ENCODE measurements at regions not wholly inside any gene's neighbourhood (a gene's known extent, or its start where the extent isn't known, plus 50 kb on each side); places are given as distances from the start of the nearest gene placed in this dataset.

DNA sequence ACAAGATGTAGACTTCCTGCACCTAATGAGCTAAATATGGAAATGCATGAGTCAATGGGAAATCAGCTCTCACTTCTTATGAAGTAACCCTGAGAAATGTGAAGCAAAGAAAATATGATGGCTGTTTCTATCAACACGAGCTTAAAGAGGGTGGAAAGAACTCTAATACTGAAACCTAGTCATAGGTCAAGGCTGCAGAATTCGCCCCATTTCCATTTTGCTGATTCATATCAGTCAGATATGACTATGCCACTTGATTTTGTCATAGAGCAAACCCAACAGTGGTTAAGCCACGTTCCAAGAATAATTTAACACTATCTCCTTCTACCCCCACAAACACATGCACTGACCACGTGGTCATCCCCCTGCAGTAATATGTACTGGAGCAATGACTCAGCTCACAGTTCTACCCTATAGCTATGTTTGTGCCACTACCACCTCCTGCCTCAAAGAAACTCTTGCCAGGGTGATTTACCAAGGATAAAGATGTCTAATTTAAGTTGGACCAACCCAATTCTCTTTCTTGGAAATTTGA lies 157.5 kb downstream of the TMTC3 start (continued):
- peak; percentile 99 for TF ChIP-seq JUNB (IDR thresholded peaks at IDR 0.05)
- TF ChIP-seq, protein P1, sequence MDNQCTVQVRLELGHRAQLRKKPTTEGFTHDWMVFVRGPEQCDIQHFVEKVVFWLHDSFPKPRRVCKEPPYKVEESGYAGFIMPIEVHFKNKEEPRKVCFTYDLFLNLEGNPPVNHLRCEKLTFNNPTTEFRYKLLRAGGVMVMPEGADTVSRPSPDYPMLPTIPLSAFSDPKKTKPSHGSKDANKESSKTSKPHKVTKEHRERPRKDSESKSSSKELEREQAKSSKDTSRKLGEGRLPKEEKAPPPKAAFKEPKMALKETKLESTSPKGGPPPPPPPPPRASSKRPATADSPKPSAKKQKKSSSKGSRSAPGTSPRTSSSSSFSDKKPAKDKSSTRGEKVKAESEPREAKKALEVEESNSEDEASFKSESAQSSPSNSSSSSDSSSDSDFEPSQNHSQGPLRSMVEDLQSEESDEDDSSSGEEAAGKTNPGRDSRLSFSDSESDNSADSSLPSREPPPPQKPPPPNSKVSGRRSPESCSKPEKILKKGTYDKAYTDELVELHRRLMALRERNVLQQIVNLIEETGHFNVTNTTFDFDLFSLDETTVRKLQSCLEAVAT (IDR thresholded peaks at IDR 0.05): peak; percentile 79; the same call in 1 of the 2 replicates
- no peak for TF ChIP-seq ZNF384 (IDR thresholded peaks at IDR 0.05; ENCODE audit: borderline replicate concordance, low read depth, low read length)
- no peak for TF ChIP-seq ZSCAN29 (IDR thresholded peaks at IDR 0.05)
- peak; percentile 94 for TF ChIP-seq NR2F1 (conservative IDR thresholded peaks at IDR 0.05)
- TF ChIP-seq, protein P2, sequence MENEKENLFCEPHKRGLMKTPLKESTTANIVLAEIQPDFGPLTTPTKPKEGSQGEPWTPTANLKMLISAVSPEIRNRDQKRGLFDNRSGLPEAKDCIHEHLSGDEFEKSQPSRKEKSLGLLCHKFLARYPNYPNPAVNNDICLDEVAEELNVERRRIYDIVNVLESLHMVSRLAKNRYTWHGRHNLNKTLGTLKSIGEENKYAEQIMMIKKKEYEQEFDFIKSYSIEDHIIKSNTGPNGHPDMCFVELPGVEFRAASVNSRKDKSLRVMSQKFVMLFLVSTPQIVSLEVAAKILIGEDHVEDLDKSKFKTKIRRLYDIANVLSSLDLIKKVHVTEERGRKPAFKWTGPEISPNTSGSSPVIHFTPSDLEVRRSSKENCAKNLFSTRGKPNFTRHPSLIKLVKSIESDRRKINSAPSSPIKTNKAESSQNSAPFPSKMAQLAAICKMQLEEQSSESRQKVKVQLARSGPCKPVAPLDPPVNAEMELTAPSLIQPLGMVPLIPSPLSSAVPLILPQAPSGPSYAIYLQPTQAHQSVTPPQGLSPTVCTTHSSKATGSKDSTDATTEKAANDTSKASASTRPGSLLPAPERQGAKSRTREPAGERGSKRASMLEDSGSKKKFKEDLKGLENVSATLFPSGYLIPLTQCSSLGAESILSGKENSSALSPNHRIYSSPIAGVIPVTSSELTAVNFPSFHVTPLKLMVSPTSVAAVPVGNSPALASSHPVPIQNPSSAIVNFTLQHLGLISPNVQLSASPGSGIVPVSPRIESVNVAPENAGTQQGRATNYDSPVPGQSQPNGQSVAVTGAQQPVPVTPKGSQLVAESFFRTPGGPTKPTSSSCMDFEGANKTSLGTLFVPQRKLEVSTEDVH (IDR thresholded peaks at IDR 0.05; ENCODE audit: low read depth, partially characterized antibody): no peak
- TF ChIP-seq MEF2B (IDR thresholded peaks at IDR 0.05; ENCODE audit: partially characterized antibody, poor library complexity, severe bottlenecking): peak; percentile 92
- no peak; the same call in 1 of the 2 replicates for TF ChIP-seq RAD21 (IDR thresholded peaks at IDR 0.05; ENCODE audit: insufficient read depth, low read depth, low read length)
- TF ChIP-seq, protein P3, sequence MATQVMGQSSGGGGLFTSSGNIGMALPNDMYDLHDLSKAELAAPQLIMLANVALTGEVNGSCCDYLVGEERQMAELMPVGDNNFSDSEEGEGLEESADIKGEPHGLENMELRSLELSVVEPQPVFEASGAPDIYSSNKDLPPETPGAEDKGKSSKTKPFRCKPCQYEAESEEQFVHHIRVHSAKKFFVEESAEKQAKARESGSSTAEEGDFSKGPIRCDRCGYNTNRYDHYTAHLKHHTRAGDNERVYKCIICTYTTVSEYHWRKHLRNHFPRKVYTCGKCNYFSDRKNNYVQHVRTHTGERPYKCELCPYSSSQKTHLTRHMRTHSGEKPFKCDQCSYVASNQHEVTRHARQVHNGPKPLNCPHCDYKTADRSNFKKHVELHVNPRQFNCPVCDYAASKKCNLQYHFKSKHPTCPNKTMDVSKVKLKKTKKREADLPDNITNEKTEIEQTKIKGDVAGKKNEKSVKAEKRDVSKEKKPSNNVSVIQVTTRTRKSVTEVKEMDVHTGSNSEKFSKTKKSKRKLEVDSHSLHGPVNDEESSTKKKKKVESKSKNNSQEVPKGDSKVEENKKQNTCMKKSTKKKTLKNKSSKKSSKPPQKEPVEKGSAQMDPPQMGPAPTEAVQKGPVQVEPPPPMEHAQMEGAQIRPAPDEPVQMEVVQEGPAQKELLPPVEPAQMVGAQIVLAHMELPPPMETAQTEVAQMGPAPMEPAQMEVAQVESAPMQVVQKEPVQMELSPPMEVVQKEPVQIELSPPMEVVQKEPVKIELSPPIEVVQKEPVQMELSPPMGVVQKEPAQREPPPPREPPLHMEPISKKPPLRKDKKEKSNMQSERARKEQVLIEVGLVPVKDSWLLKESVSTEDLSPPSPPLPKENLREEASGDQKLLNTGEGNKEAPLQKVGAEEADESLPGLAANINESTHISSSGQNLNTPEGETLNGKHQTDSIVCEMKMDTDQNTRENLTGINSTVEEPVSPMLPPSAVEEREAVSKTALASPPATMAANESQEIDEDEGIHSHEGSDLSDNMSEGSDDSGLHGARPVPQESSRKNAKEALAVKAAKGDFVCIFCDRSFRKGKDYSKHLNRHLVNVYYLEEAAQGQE (IDR thresholded peaks at IDR 0.05; ENCODE audit: low read depth, low read length): no peak
- peak; percentile 98 for TF ChIP-seq FOXM1 (IDR thresholded peaks at IDR 0.05; ENCODE audit: low read depth, low read length)
- TF ChIP-seq MYC (IDR thresholded peaks at IDR 0.05; ENCODE audit: insufficient read depth, insufficient read length, insufficient replicate concordance, low read length, severe bottlenecking): no peak
- peak in 1 of 2 experiments; percentile 95; a peak in 1 of 4 replicates for TF ChIP-seq CEBPB (IDR thresholded peaks at IDR 0.05; ENCODE audit: borderline replicate concordance in 1 of 2, low read depth in 2 of 2, low read length in 2 of 2)
- TF ChIP-seq MTA3 (IDR thresholded peaks at IDR 0.05; ENCODE audit: borderline replicate concordance, low read length): peak; percentile 99
- TF ChIP-seq, protein P4, sequence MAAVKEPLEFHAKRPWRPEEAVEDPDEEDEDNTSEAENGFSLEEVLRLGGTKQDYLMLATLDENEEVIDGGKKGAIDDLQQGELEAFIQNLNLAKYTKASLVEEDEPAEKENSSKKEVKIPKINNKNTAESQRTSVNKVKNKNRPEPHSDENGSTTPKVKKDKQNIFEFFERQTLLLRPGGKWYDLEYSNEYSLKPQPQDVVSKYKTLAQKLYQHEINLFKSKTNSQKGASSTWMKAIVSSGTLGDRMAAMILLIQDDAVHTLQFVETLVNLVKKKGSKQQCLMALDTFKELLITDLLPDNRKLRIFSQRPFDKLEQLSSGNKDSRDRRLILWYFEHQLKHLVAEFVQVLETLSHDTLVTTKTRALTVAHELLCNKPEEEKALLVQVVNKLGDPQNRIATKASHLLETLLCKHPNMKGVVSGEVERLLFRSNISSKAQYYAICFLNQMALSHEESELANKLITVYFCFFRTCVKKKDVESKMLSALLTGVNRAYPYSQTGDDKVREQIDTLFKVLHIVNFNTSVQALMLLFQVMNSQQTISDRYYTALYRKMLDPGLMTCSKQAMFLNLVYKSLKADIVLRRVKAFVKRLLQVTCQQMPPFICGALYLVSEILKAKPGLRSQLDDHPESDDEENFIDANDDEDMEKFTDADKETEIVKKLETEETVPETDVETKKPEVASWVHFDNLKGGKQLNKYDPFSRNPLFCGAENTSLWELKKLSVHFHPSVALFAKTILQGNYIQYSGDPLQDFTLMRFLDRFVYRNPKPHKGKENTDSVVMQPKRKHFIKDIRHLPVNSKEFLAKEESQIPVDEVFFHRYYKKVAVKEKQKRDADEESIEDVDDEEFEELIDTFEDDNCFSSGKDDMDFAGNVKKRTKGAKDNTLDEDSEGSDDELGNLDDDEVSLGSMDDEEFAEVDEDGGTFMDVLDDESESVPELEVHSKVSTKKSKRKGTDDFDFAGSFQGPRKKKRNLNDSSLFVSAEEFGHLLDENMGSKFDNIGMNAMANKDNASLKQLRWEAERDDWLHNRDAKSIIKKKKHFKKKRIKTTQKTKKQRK (IDR thresholded peaks at IDR 0.05; ENCODE audit: low read depth, low read length): no peak
- TF ChIP-seq RAD51 (IDR thresholded peaks at IDR 0.05): peak; percentile 96
- TF ChIP-seq, protein P5, sequence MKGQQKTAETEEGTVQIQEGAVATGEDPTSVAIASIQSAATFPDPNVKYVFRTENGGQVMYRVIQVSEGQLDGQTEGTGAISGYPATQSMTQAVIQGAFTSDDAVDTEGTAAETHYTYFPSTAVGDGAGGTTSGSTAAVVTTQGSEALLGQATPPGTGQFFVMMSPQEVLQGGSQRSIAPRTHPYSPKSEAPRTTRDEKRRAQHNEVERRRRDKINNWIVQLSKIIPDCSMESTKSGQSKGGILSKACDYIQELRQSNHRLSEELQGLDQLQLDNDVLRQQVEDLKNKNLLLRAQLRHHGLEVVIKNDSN (IDR thresholded peaks at IDR 0.05; ENCODE audit: borderline replicate concordance, extremely low read length, insufficient read depth, low read depth, low read length): peak; percentile 51
